HG02852 (cell line): ENCODE measurements at regions not wholly inside any gene's neighbourhood (a gene's known extent, or its start where the extent isn't known, plus 50 kb on each side); places are given as distances from the start of the nearest gene placed in this dataset.

ENCODE experiments used
- ATAC-seq: cut with Tn5 transposase; IDR thresholded peaks from one replicate; pipeline ENCODE4 v1.9.1; 2021; ENCODE audit warnings: mild to moderate bottlenecking, moderate library complexity; ENCODE audit not compliant: unreplicated experiment

DNA sequence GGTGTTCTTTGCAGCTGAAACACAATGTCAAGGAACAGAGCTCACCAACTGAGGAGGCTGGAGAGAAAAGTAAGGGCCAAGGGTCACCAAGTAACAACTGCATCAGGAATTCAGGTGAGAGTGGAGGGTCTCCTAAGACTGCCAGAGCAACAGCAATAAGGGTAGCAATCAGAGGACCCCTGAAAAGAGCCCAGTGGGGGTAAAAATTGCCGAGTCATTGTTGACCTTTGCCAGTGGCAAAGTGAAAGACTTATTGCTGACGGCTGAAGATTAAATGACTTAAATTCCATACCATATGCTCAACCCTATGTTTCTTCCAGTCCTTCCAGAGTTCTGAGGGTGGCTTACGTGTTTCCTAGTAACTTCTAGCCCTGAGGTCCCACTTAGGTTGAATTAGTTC lies 51.9 kb upstream of the ARHGAP42 start:
- ATAC-seq = no peak

DNA sequence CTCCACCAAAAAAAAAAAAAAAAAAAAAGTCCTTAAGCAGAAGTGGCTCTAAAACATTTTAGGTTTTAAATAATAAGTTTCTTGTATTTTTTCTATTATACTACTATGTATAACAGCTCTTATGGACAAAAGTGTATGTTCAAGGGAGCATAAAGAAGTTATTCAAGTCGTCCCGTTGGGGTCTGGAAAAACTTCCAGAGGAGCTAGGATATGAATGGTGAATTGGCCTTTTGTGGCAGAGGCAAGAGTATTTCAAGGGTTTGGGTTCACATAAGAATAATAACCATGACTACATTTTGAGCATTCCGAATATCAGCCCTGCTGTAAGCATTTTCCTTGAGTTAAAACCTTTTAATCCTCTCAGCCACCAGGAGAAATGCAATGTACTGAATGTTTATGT lies 50.6 kb upstream of the ARHGAP42 start:
- no peak for ATAC-seq
